ENCODE measurements at regions not wholly inside any gene's neighbourhood (a gene's known extent, or its start where the extent isn't known, plus 50 kb on each side); places are given as distances from the start of the nearest gene placed in this dataset.

DNA sequence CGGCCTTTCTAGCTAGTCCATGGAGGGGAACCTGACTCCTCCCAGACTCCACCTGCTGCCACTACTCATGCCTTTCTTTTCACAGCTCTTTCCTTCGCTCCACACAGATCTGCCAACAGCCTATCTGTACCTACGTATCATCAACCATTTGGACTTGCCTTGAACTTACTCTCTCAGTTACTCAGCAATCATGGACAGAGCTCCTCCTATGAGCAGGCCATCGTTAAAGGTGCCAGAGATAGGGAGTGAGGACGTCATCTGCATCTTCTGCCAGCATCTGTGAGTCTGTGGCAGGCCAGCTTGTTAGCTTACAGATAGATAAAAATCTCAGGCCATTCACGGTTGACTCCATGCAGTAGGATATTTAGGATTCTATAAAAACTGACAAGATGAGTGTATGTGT is 162.9 kb upstream of the ZBED5 start:
- Histone ChIP-seq H3K27me3 (ENCODE audit: control insufficient read depth, insufficient read depth, low read length, poor library complexity, severe bottlenecking) (no peaks in the 10 kb centered on the region), H3K27ac (ENCODE audit: insufficient read depth, low read depth, low read length, poor library complexity, severe bottlenecking) (no peak overlapping the region)
- WGBS, 2 experiments: 57 to 61% methylated on average over 6 of the region's 6 CpGs

DNA sequence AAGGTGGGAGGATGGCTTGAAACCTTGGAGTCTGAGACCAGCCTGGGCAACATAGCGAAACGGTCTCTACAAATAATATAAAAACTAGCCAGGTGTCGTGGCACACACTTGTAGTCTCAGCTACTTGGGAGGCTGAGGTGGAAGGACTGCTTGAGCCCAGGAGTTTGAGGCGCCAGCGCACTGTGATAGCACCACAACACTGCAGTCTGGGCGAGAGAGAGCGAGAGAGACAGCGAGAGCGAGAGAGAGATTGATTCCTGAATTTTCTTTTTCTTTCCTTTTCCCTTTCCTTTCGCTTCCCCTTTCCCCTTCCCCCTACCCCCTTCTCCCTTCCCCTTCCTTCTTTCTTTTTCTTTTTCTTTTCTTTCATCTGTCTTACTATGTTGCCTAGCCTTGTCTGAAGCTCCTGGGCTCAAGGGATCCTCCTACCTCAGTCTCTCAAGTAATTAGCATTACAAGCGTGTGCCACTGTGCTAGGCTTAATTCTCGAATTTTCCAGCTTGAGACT is 162.4 kb upstream of the ZBED5 start:
- 74 to 79% methylated on average over 12 of the region's 12 CpGs for WGBS, 2 experiments

More for the DNA sequence above, 162.9 kb upstream of the ZBED5 start:
- Histone ChIP-seq H3K36me3 (ENCODE audit: control insufficient read depth, insufficient read depth, low read length) (no peaks in the 10 kb centered on the region), H3K9me3 (ENCODE audit: control insufficient read depth, low read length) (no peaks in the 10 kb centered on the region), H3K4me1 (ENCODE audit: control insufficient read depth, insufficient read depth, low read length) (no peaks in the 10 kb centered on the region), H3K4me3 (ENCODE audit: insufficient read depth, low read depth, low read length) (no peak overlapping the region)

DNA sequence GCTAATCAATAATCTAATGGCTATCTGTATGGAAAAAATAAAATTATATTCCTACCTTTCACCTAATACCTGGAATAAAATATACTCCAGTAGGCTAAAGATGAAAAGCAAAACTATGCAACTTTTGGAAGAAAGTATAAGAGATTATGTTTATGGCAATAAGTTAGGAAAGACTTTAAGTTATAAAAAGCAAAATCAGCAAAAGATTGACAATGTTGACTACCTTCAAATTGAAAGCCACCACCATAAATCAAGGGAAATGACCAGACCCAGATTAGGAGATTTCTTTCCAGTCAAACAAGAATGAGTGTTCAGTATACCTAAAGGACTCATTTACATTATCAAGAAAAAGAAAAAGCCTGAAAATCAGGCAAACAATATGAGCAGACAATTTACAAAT is 159.1 kb upstream of the ZBED5 start:
- Histone ChIP-seq H3K27me3 (ENCODE audit: control insufficient read depth, insufficient read depth, low read length, poor library complexity, severe bottlenecking) (no peaks in the 10 kb centered on the region), H3K27ac (ENCODE audit: insufficient read depth, low read depth, low read length, poor library complexity, severe bottlenecking) (no peak overlapping the region), H3K9me3 (ENCODE audit: control insufficient read depth, low read length) (no peaks in the 10 kb centered on the region), H3K36me3 (ENCODE audit: control insufficient read depth, insufficient read depth, low read length) (no peaks in the 10 kb centered on the region), H3K4me3 (ENCODE audit: insufficient read depth, low read depth, low read length) (no peak overlapping the region), H3K4me1 (ENCODE audit: control insufficient read depth, insufficient read depth, low read length) (no peaks in the 10 kb centered on the region)

More for the DNA sequence above, 162.4 kb upstream of the ZBED5 start:
- H3K27ac ChIP-seq (ENCODE audit: insufficient read depth, low read depth, low read length, poor library complexity, severe bottlenecking): no peak overlapping the region
- H3K4me1 ChIP-seq (ENCODE audit: control insufficient read depth, insufficient read depth, low read length): no peaks in the 10 kb centered on the region
- no peaks in the 10 kb centered on the region for H3K9me3 ChIP-seq (ENCODE audit: control insufficient read depth, low read length)
- H3K36me3 ChIP-seq (ENCODE audit: control insufficient read depth, insufficient read depth, low read length): no peaks in the 10 kb centered on the region
- no peak overlapping the region for H3K4me3 ChIP-seq (ENCODE audit: insufficient read depth, low read depth, low read length)
- H3K27me3 ChIP-seq (ENCODE audit: control insufficient read depth, insufficient read depth, low read length, poor library complexity, severe bottlenecking): no peaks in the 10 kb centered on the region

- Histone ChIP-seq H3K27ac (ENCODE audit: insufficient read depth, low read depth, low read length, poor library complexity, severe bottlenecking) (no peak overlapping the region), H3K4me1 (ENCODE audit: control insufficient read depth, insufficient read depth, low read length) (no peaks in the 10 kb centered on the region), H3K9me3 (ENCODE audit: control insufficient read depth, low read length) (no peaks in the 10 kb centered on the region), H3K4me3 (ENCODE audit: insufficient read depth, low read depth, low read length) (no peak overlapping the region), H3K27me3 (ENCODE audit: control insufficient read depth, insufficient read depth, low read length, poor library complexity, severe bottlenecking) (no peaks in the 10 kb centered on the region), H3K36me3 (ENCODE audit: control insufficient read depth, insufficient read depth, low read length) (no peaks in the 10 kb centered on the region)
- WGBS, 2 experiments: 90 to 93% methylated on average over 2 of the region's 2 CpGs
These were observed 158.2 kb upstream of the ZBED5 start for GRCh38 chr11:11016068-11016467.

DNA sequence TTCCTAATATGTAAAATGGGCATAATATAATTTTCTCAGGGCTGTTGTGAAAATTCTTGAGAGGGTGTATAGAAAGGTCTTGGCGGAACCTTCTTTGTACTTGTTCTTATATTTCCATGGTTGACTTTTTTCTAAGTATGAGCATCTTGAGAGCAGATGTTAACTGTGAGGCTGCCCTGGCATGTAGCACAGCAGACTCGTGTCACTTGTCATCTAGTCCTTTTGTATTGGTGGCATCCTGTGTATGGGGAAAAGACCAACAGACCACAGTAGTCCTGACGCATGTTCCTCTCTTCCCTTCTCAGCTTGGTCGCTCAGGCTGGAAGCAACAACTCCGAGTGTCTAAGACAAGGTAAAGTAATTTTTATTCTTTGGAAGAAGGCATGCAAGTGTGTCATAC is 153.8 kb upstream of the ZBED5 start:
- WGBS, 2 experiments: 89 to 91% methylated on average over 3 of the region's 5 CpGs

DNA sequence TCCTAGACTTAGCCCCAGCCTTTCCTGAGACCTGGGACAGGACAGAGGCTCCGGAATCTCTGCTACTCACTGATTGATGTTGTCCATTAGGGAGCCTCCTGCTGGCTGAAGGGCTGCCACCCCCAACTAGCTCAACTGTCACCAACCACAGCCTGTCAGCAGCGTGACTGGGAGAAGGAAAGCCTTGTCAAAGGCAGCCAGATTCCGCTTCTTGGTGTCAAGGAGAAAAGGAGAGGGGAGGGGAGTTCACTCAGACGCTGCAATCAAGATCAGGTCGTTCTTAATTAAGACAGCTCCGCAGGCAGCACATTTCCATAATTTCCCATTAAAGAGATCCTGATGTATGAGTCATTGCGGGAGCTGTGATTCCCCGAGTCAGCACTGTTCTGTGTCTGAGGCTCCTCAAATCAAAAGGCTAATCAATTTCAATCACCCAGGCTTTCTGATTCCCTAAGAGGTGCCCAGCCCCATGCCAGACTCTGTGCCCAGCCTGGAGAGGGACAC is 152.8 kb upstream of the ZBED5 start:
- Histone ChIP-seq H3K27ac (ENCODE audit: insufficient read depth, low read depth, low read length, poor library complexity, severe bottlenecking) (no peak overlapping the region), H3K27me3 (ENCODE audit: control insufficient read depth, insufficient read depth, low read length, poor library complexity, severe bottlenecking) (no peaks in the 10 kb centered on the region)
- WGBS, 2 experiments: 13 to 19% methylated on average over 7 to 8 of the region's 8 CpGs

More for the DNA sequence above, 153.8 kb upstream of the ZBED5 start:
- Histone ChIP-seq H3K27ac (ENCODE audit: insufficient read depth, low read depth, low read length, poor library complexity, severe bottlenecking) (no peak overlapping the region), H3K9me3 (ENCODE audit: control insufficient read depth, low read length) (no peaks in the 10 kb centered on the region), H3K4me1 (ENCODE audit: control insufficient read depth, insufficient read depth, low read length) (peaks cover 9% of the 10 kb centered on the region), H3K27me3 (ENCODE audit: control insufficient read depth, insufficient read depth, low read length, poor library complexity, severe bottlenecking) (no peaks in the 10 kb centered on the region), H3K4me3 (ENCODE audit: insufficient read depth, low read depth, low read length) (no peak overlapping the region), H3K36me3 (ENCODE audit: control insufficient read depth, insufficient read depth, low read length) (no peaks in the 10 kb centered on the region)

GRCh38 chr11:11009179-11009578 is 151.3 kb upstream of the ZBED5 start:
- H3K4me1 ChIP-seq (ENCODE audit: control insufficient read depth, insufficient read depth, low read length): peaks cover 9% of the 10 kb centered on the region
- 75 to 83% methylated on average over 4 of the region's 4 CpGs for WGBS, 2 experiments
- H3K27ac ChIP-seq (ENCODE audit: insufficient read depth, low read depth, low read length, poor library complexity, severe bottlenecking): no peak overlapping the region
- no peaks in the 10 kb centered on the region for H3K27me3 ChIP-seq (ENCODE audit: control insufficient read depth, insufficient read depth, low read length, poor library complexity, severe bottlenecking)
- H3K36me3 ChIP-seq (ENCODE audit: control insufficient read depth, insufficient read depth, low read length): no peaks in the 10 kb centered on the region
- no peak overlapping the region for H3K4me3 ChIP-seq (ENCODE audit: insufficient read depth, low read depth, low read length)
- no peaks in the 10 kb centered on the region for H3K9me3 ChIP-seq (ENCODE audit: control insufficient read depth, low read length)

More for the DNA sequence above, 152.8 kb upstream of the ZBED5 start:
- no peaks in the 10 kb centered on the region for H3K36me3 ChIP-seq (ENCODE audit: control insufficient read depth, insufficient read depth, low read length)
- H3K4me3 ChIP-seq (ENCODE audit: insufficient read depth, low read depth, low read length): no peak overlapping the region
- H3K4me1 ChIP-seq (ENCODE audit: control insufficient read depth, insufficient read depth, low read length): peaks cover 9% of the 10 kb centered on the region
- no peaks in the 10 kb centered on the region for H3K9me3 ChIP-seq (ENCODE audit: control insufficient read depth, low read length)

- Histone ChIP-seq H3K36me3 (ENCODE audit: control insufficient read depth, insufficient read depth, low read length) (no peaks in the 10 kb centered on the region), H3K9me3 (ENCODE audit: control insufficient read depth, low read length) (no peaks in the 10 kb centered on the region), H3K4me1 (ENCODE audit: control insufficient read depth, insufficient read depth, low read length) (no peaks in the 10 kb centered on the region), H3K27me3 (ENCODE audit: control insufficient read depth, insufficient read depth, low read length, poor library complexity, severe bottlenecking) (no peaks in the 10 kb centered on the region), H3K27ac (ENCODE audit: insufficient read depth, low read depth, low read length, poor library complexity, severe bottlenecking) (no peak overlapping the region), H3K4me3 (ENCODE audit: insufficient read depth, low read depth, low read length) (no peak overlapping the region)
- WGBS, 2 experiments: no CpG with 5 or more reads among the region's 1 CpG
These were observed 146.2 kb upstream of the ZBED5 start for GRCh38 chr11:11004069-11004468.

DNA sequence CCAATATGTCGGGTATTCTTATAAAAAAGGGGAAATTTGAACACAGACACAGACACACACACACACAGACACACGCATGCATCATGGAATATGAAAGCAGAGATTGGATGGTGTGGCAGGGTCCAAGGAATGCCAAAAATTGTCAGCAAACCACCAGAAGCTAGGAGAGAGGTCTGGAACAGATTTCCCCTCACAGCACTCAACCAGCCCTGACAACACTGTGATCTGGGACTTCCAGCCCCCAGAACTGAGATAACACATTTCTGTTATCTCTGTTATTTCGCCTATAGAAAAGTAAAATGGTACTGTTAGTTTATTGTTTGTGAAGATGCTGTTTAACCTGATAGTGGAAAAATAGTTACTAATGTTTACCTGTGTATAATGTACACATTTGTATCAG is 145.4 kb upstream of the ZBED5 start:
- Histone ChIP-seq H3K27me3 (ENCODE audit: control insufficient read depth, insufficient read depth, low read length, poor library complexity, severe bottlenecking) (no peaks in the 10 kb centered on the region), H3K9me3 (ENCODE audit: control insufficient read depth, low read length) (no peaks in the 10 kb centered on the region), H3K4me3 (ENCODE audit: insufficient read depth, low read depth, low read length) (no peak overlapping the region), H3K27ac (ENCODE audit: insufficient read depth, low read depth, low read length, poor library complexity, severe bottlenecking) (no peak overlapping the region), H3K4me1 (ENCODE audit: control insufficient read depth, insufficient read depth, low read length) (no peaks in the 10 kb centered on the region), H3K36me3 (ENCODE audit: control insufficient read depth, insufficient read depth, low read length) (no peaks in the 10 kb centered on the region)
- 88% methylated on average over 1 of the region's 3 CpGs; no CpG with 5 or more reads in 1 of the 2 experiments for WGBS, 2 experiments

DNA sequence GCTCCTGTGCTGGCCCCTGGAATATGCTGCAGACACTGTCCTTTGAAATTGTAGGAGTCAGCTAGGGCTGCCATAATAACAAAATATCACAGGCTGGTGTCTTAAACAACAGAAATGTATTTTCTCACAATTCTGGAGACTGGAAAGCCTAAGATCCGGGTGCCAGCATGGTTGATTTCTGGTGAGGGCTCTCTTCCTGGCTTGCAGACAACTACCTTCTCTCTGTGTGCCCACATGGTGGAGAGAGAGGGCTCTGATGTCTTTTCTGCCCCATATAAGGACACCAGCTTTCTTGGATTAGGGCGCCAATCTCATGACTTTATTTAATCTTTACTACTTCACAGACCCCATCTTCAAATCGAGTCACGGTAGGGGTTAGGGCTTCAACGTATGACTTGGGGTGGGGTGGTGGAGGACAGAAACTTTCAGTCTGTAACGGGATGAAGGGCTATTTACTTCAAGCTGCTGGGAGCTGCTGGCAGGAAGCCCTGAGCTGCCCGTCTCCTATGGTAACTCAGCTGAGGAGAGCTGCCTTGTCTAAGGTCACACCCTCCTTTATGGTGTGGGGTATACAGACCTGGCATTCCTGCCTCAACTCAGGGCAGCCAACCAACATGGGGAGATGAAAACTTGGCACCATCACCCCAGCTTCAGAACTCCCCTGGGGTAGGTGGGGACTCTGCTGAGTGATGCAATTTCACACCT is 142.9 kb upstream of the ZBED5 start:
- H3K4me3 ChIP-seq (ENCODE audit: insufficient read depth, low read depth, low read length): no peak overlapping the region
- H3K27me3 ChIP-seq (ENCODE audit: control insufficient read depth, insufficient read depth, low read length, poor library complexity, severe bottlenecking): no peaks in the 10 kb centered on the region
- H3K27ac ChIP-seq (ENCODE audit: insufficient read depth, low read depth, low read length, poor library complexity, severe bottlenecking): no peak overlapping the region
- H3K9me3 ChIP-seq (ENCODE audit: control insufficient read depth, low read length): no peaks in the 10 kb centered on the region
- H3K4me1 ChIP-seq (ENCODE audit: control insufficient read depth, insufficient read depth, low read length): no peaks in the 10 kb centered on the region
- H3K36me3 ChIP-seq (ENCODE audit: control insufficient read depth, insufficient read depth, low read length): no peaks in the 10 kb centered on the region
- WGBS, 2 experiments: 90 to 92% methylated on average over 5 to 7 of the region's 7 CpGs

All from ectodermal cell (in vitro differentiated cells).